NCI-H1930 (cell line): ENCODE measurements at regions not wholly inside any gene's neighbourhood (a gene's known extent, or its start where the extent isn't known, plus 50 kb on each side); places are given as distances from the start of the nearest gene placed in this dataset.
"Not testable (repeated sequence)": the region's sequence is repeated elsewhere in the genome, so short reads cannot be mapped to it uniquely, and the experiment has no call there.

Experiments
- DNase-seq, 2 experiments: peaks; one replicate each; lab custom pipeline; 2025; lab: John Stamatoyannopoulos, UW

GRCh38 chr4:34861666-34862065 lies 1382.6 kb downstream of the ARAP2 start:
- DNase-seq: no peak

- no peak for DNase-seq
Measured at GRCh38 chr4:34878961-34879360, 1365.4 kb downstream of the ARAP2 start.

GRCh38 chr4:34880246-34880645 lies 1364.1 kb downstream of the ARAP2 start:
- no peak for DNase-seq

- DNase-seq: no peak
Measured at GRCh38 chr4:34891892-34892291, 1352.4 kb downstream of the ARAP2 start.

GRCh38 chr4:34893382-34893781 lies 1350.9 kb downstream of the ARAP2 start:
- DNase-seq: no peak

- DNase-seq: no peak
Measured at GRCh38 chr4:34920032-34920431, 1324.3 kb downstream of the ARAP2 start.

GRCh38 chr4:34921391-34921790 lies 1322.9 kb downstream of the ARAP2 start:
- DNase-seq: no peak

GRCh38 chr4:34922325-34922724 lies 1322.0 kb downstream of the ARAP2 start:
- no peak for DNase-seq

GRCh38 chr4:34932591-34932990 lies 1311.7 kb downstream of the ARAP2 start:
- DNase-seq: no peak

GRCh38 chr4:34935739-34936138 lies 1308.6 kb downstream of the ARAP2 start:
- DNase-seq: no peak

GRCh38 chr4:34939073-34939472 lies 1305.2 kb downstream of the ARAP2 start:
- DNase-seq: no peak

- DNase-seq: no peak
Measured at GRCh38 chr4:34943741-34944386, 1300.5 kb downstream of the ARAP2 start.

GRCh38 chr4:34950926-34951325 lies 1293.4 kb downstream of the ARAP2 start:
- no peak for DNase-seq

GRCh38 chr4:34953145-34953799 lies 1291.0 kb downstream of the ARAP2 start:
- DNase-seq: no peak

GRCh38 chr4:34964613-34965012 lies 1279.7 kb downstream of the ARAP2 start:
- DNase-seq: no peak

GRCh38 chr4:34972189-34972588 lies 1272.1 kb downstream of the ARAP2 start:
- DNase-seq: no peak

GRCh38 chr4:34973650-34974312 lies 1270.5 kb downstream of the ARAP2 start:
- no peak for DNase-seq

GRCh38 chr4:34974313-34974680 lies 1270.0 kb downstream of the ARAP2 start:
- no peak for DNase-seq

- not testable (repeated sequence) for DNase-seq
Measured at GRCh38 chr4:35021222-35021621, 1223.1 kb downstream of the ARAP2 start.

- DNase-seq: no peak
Measured at GRCh38 chr4:35025152-35025834, 1219.0 kb downstream of the ARAP2 start.

- DNase-seq: no peak
Measured at GRCh38 chr4:35038079-35038805, 1206.1 kb downstream of the ARAP2 start.

- no peak for DNase-seq
Measured at GRCh38 chr4:35038845-35039244, 1205.5 kb downstream of the ARAP2 start.
